ENCODE measurements at regions not wholly inside any gene's neighbourhood (a gene's known extent, or its start where the extent isn't known, plus 50 kb on each side); places are given as distances from the start of the nearest gene placed in this dataset.

DNA sequence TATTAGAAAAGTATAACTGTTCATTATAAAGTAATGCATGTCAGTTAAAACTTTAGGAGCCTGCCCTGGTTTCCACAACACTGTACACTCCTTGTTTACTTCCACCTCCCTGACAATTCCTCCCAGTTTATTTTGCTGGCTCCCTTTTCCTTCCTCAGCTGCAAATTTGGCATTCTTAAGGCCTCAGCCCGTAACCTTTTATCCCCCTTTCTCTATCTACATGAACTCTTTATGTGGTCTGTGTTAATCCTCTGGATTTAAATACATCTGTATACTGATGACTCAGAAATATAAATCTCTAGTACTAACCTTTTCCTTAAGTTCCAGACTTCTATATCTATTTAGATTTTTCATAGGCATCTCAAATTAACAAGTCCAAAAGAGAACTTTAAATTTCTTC lies 143.6 kb downstream of the OTOL1 start:
- no peaks in the 10 kb centered on the region for H3K4me1 ChIP-seq (ENCODE audit: control insufficient read depth, insufficient read depth, low read length)
- H3K9me3 ChIP-seq (ENCODE audit: control insufficient read depth, insufficient read depth, low read depth, low read length) = no peaks in the 10 kb centered on the region
- CTCF ChIA-PET = no interaction called here
- H3K4me3 ChIP-seq (ENCODE audit: low read depth, low read length) = no peak overlapping the region
- TF ChIP-seq ZNF362 (tag by site-specific recombination; IDR thresholded peaks at IDR 0.05) = no peak
- TF ChIP-seq BCL11B (tag by site-specific recombination; IDR thresholded peaks at IDR 0.05; ENCODE audit: low read depth) = no peak
- no peak for TF ChIP-seq CTCF (tag by site-specific recombination; IDR thresholded peaks at IDR 0.05)
- no peak for TF ChIP-seq SCRT1 (tag by site-specific recombination; IDR thresholded peaks at IDR 0.05; ENCODE audit: borderline replicate concordance)
- TF ChIP-seq ATF2 (tag by site-specific recombination; IDR thresholded peaks at IDR 0.05; ENCODE audit: low read depth) = no peak
- no peak for TF ChIP-seq ZFP41 (tag by site-specific recombination; IDR thresholded peaks at IDR 0.05; ENCODE audit: borderline replicate concordance)
- no peak for TF ChIP-seq MYNN (tag by site-specific recombination; IDR thresholded peaks at IDR 0.05; ENCODE audit: borderline replicate concordance)
- TF ChIP-seq OVOL3 (tag by site-specific recombination; IDR thresholded peaks at IDR 0.05) = no peak
- no peak for TF ChIP-seq KLF10 (tag by site-specific recombination; IDR thresholded peaks at IDR 0.05)
- TF ChIP-seq ZNF529 (tag by site-specific recombination; IDR thresholded peaks at IDR 0.05; ENCODE audit: insufficient replicate concordance) = no peak
- TF ChIP-seq FEZF1 (tag by site-specific recombination; IDR thresholded peaks at IDR 0.05) = no peak
- H3K27ac ChIP-seq (ENCODE audit: extremely low read depth, low read depth, low read length) = no peak overlapping the region
- POLR2A ChIA-PET = no interaction called here
- no peaks in the 10 kb centered on the region for H3K36me3 ChIP-seq (ENCODE audit: control insufficient read depth in 2 of 2, insufficient read depth in 1 of 2, low read length in 2 of 2)

GRCh38 chr3:161641287-161641686 lies 144.7 kb downstream of the OTOL1 start:
- H3K27ac ChIP-seq (ENCODE audit: extremely low read depth, low read depth, low read length) = no peak overlapping the region
- ChIA-PET POLR2A (no interaction called here), CTCF (no interaction called here)
- TF ChIP-seq ZNF561 (tag by site-specific recombination; IDR thresholded peaks at IDR 0.05; ENCODE audit: borderline replicate concordance) (no peak), ZNF341 (tag by site-specific recombination; IDR thresholded peaks at IDR 0.05; ENCODE audit: low read depth) (no peak), ZNF2 (tag by site-specific recombination; IDR thresholded peaks at IDR 0.05) (no peak), ZNF37A (tag by site-specific recombination; IDR thresholded peaks at IDR 0.05) (no peak), BCL11B (tag by site-specific recombination; IDR thresholded peaks at IDR 0.05; ENCODE audit: low read depth) (no peak), ZNF311 (tag by site-specific recombination; IDR thresholded peaks at IDR 0.05; ENCODE audit: borderline replicate concordance) (no peak), REPIN1 (tag by site-specific recombination; IDR thresholded peaks at IDR 0.05; ENCODE audit: low read depth) (no peak), KLF1 (tag by site-specific recombination; IDR thresholded peaks at IDR 0.05) (no peak), ZNF76 (tag by site-specific recombination; IDR thresholded peaks at IDR 0.05; ENCODE audit: borderline replicate concordance, low read depth) (no peak)
- TF ChIP-seq, protein P1, sequence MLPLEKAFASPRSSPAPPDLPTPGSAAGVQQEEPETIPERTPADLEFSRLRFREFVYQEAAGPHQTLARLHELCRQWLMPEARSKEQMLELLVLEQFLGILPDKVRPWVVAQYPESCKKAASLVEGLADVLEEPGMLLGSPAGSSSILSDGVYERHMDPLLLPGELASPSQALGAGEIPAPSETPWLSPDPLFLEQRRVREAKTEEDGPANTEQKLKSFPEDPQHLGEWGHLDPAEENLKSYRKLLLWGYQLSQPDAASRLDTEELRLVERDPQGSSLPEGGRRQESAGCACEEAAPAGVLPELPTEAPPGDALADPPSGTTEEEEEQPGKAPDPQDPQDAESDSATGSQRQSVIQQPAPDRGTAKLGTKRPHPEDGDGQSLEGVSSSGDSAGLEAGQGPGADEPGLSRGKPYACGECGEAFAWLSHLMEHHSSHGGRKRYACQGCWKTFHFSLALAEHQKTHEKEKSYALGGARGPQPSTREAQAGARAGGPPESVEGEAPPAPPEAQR (tag by site-specific recombination; IDR thresholded peaks at IDR 0.05) = no peak
- H3K4me1 ChIP-seq (ENCODE audit: control insufficient read depth, insufficient read depth, low read length) = no peaks in the 10 kb centered on the region
- H3K36me3 ChIP-seq (ENCODE audit: control insufficient read depth in 2 of 2, insufficient read depth in 1 of 2, low read length in 2 of 2) = no peaks in the 10 kb centered on the region
- no peaks in the 10 kb centered on the region for H3K9me3 ChIP-seq (ENCODE audit: control insufficient read depth, insufficient read depth, low read depth, low read length)
- H3K4me3 ChIP-seq (ENCODE audit: low read depth, low read length) = no peak overlapping the region
